Muscle of back (tissue), 3 donors: ENCODE measurements at regions not wholly inside any gene's neighbourhood (a gene's known extent, or its start where the extent isn't known, plus 50 kb on each side); places are given as distances from the start of the nearest gene placed in this dataset.

Experiments
- DNase-seq, 3 donors: peaks; one replicate each; pipeline versions ENCODE4 v3.0.0 to v3.0.0-alpha.2; 2013

DNA sequence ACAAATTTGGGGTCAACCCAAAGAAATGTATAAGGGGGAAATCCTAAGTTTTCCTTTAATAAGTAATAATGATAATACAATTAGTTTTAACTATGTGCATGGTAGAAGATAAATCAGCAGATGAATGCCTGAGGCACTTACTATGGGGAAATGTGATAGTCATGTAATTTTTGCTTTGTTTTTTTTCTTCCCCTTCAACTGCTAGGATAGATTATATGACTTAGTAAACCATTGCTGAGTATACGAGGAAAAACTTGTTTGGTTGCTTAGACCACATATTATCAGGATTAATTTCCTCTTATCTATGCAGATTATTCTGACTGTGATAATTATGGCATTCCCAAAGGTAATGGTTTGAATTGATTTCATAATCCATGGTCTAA lies 181.1 kb downstream of the TGFB2 start:
- no peak for DNase-seq

DNA sequence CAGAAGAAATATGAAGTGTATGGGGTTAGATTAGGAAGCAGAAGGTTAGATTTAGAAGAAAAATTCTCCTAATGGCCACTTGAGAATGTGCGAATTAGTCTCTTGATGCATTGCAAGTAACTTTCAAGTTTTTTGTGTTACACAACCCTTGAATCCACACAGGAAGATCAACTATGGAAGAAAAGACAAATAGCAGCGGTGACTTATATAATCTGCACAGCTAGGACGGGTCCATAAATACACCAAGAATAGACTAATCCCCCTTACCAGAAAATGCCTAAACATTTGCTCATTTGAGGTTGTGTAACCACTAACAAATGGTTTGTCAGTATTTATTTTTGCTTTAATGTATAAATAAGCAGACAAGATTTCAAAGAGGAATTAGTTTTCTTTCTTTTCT lies 182.6 kb downstream of the TGFB2 start:
- DNase-seq, result no peak

DNA sequence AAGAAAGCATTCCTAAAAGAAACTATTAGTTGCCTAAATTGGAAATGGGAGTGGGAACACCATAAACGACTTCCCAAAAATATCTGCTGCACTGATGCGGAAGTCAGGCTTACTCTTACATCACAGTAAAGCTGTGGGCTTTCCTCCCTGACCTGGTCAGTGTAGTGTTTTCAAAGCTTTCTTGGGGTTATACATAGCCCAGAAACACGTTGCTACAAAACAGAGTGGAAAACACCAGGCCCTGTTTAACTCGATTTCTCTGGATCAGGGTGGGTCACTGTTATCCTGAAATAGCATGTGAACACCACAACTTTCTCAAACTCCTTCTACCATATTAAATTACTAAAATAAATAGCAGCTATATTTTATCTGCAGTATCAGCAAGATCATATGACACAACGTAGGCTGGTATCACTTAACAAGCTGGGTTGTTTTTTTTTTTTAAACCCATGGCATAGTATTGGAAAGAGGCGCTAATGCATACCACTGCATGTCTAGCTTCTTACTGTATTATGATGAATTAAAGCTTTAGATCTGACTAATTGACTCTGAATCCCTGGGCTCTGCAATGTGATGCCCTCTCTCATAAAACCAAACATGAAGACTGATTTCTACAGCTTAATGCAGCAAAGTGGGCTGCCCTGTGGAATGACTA lies 184.6 kb downstream of the TGFB2 start:
- no peak for DNase-seq

DNA sequence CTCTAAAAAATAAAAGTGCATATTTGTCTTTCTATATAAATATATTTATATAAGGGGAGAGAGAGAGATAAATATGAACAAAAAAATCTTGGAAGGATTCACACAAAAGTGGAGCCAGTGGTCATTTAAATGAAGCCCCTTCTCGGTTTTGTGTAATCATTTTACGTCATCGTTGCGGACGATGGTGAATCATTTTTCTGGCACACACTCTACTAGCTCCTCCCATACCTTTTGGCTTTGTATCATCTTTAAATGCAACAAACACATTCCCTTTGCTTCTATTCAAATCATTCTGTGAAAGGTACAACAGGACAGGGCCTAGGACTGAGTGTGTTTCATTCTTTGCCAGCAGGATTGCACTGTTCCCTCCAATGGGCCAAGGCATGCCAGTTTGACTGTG lies 186.8 kb downstream of the TGFB2 start:
- no peak for DNase-seq

DNA sequence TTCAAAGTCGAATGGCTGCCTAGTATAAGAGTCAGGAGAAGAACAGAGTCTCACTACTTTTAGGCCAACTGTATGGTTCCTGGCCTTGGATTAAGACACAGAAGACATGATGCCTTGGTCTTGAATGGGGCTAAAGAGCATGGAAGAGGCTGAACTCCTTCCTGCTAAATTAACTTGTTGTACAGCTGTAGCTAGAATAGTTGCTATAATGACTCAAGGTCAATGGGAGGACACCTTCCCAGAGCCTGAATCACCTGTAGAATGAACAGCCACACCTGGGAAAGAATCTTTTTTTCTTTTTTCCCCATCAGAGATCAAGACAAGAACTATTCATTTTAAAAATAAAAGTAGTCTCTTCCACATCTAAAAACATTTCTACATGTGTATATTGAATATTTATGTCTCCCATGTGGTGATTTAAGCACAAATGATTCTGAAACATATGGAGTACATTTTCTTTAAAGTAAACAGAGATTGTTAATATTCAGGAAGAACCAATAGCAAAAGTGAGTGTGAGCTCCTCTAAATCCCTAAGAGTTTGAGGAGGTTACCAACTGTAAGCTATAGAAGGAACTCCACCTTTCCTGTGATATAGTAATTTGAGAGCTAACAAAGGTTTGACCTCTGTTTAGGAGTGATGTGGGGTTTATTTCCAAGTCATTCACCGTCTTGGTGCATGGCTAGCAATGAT lies 191.3 kb downstream of the TGFB2 start:
- DNase-seq, result peak in 1 of 3 donors; percentile 66

DNA sequence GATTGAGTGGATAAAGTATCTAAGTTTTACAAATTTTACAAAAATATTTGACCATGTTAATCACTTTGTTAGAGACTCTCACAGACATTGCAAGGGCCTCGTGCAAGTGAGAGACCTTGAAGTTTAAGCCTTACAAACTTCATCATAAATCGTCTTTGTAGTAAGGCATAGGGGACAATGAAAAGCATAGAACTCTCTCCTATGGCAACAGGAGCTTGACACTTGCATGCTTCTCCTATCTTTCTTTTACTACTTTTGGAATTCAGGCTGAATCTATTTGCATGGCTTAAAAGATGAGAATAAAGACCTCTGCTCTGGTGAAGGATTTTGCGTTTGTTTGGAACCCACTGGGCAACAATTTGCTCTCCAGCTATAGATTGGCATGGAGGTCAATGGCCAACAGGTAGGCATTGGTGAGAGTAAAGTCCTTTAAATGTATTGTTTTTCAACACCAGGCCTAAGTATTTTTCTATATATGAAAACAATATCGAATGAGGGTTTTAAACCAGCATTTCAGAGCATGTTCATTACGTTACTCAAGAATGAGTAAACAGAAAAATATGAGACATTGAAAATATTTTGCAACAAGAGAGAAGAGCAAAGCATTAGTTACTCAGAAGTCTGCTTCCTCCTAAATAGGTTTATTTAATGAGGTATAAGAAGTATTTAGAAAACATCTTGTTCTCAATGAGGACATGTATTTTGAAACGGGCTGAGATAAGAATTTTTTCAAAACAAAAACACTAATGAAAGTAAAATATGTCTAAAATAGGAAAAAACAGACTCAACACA lies 192.2 kb downstream of the TGFB2 start:
- no peak for DNase-seq

DNA sequence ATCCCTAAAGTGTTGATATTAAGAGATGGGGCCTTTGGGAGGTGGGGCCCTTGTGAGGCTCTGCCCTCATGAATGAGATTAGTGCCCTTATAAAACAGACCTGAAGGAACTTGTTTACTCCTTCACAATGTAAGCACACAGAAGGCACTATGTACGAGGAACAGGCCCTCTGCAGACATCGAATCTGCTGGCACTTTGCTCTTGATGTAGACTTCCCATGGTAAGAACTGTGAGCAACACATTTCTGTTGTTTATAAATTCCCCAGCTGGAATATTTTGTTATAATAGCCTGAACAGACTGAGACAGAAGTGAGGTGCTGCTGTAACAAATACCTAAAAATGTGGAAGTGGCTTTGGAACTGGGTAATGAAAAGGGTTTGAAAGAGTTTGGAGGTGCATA lies 193.2 kb downstream of the TGFB2 start:
- DNase-seq, result no peak

DNA sequence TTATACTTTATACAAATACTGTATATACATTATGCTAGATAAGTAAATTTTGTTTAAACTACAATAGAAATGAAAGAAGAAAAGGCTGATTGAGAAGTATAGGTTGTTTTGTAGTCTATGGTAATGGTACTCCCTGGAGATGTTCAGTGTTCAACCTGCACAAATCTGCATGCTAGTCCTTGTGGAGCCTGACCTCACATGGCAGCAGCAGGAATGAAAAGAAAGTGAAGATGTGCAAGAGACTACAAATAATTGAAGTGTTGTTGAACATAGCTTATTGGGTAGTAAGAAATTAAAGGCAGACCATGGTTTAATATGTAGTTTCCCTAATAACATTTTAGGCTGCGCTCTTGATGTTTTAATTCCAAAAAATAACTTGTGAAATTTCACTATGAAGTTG lies 201.2 kb downstream of the TGFB2 start:
- no peak for DNase-seq

DNA sequence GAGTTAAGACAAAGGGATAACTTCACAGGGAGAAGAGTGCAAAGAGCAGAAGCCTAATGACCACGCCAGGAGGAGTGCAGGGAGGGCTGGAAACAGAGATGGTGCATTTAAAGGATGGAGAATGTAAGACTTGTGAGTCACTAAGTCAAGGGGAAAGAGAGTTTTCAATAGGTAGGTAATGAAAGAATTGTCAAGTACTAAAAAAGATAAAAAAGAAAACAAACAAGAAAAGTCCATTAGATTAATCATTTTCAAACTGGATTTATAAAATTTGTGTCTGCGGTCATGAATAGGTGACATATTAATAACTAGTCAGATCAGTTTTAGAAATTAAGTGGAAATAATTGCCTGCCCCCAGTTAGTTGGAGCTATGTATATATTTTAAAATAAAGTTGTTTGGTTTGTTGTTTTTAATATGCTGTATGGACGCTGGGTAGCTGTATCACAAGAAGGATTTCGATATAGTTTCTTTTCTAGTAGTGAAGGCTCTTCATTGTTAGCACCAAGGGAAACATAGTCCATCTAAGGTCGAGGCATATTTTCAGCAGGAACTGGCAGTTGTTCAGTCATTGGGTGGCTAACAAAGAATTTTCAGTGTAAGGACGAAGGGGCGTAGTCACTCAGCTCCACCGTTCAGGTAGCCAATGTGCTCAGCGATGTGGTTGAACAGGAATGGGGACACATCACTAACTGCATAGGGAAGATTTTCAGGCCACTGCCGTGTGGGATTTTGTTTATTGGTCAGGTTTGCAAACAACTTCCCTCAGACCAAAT lies 203.0 kb downstream of the TGFB2 start:
- DNase-seq, result no peak

DNA sequence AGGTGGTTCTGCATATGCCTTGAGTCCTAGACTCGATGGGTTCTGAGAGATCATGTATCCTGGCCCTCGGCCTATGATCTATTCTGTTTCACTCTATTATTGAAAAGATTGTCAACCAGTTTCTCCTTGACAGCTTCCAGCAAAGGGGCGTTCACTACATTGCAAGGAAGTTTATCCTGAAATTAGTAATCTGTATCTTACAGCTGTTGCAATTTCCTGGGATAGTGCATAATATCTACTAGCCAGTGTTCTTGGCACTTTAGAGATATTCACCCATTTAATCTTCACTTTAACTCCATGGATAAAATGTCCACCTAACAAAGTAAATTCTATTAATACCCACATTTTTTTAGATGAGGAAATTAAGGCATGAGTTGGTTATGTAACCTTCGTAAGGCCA lies 203.6 kb downstream of the TGFB2 start:
- no peak for DNase-seq

DNA sequence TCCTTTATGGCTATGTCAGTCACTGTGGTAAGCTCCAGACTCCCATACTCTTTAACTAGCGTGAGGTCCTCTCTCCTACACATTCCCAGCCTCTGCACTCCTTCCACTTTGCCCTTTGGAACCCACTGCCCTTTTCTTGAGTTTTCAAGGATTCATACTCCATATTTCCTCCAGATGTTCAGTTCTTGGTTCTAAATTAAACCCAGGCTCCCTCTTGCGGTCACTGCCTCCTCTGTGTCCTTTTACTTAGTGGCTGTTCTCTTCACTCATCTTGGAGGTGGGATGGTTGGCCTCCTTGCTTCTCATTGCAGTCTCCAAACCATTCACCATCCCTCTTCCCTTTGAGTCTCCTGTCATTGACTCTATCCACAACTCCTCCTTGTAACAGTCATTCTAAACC lies 208.1 kb downstream of the TGFB2 start:
- no peak for DNase-seq

DNA sequence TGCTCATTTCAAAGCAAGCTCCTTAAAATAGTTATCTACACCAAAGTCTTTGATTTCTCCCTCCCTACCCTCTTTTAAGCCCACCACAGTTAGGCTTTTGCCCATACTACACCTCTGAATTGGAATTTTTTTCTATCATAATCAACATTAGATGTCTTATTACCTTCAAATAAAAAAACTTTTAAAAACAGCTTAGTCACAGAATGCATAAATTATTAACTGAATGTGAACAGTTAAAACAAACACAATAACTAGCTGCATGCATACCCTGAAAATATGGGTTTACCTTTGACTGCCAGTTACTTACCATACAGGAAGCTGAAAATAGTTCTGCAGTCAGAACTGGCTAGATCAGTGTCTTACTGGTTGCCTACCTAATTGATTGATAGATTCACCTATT lies 210.9 kb downstream of the TGFB2 start:
- no peak for DNase-seq

DNA sequence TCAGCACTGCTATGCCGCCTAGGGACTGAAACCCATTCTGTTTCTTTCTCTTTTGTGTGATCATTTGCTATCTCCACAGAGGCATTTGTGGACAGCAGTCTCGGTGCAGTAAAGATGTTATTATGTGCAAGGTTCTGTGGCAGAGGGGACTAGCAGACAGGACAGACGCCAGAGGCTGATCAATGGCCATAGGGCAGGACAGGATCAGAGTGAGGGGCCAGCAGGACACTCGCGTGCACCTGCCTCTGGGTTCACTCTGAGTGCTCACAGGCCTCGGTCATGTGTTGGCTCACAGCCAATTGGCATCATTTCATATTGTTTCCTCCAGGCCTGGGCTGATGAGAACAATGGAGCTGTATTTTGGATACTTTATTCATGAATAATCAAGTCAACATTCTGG lies 212.6 kb downstream of the TGFB2 start:
- peak; percentile 62 to 89 (median 83) for DNase-seq

DNA sequence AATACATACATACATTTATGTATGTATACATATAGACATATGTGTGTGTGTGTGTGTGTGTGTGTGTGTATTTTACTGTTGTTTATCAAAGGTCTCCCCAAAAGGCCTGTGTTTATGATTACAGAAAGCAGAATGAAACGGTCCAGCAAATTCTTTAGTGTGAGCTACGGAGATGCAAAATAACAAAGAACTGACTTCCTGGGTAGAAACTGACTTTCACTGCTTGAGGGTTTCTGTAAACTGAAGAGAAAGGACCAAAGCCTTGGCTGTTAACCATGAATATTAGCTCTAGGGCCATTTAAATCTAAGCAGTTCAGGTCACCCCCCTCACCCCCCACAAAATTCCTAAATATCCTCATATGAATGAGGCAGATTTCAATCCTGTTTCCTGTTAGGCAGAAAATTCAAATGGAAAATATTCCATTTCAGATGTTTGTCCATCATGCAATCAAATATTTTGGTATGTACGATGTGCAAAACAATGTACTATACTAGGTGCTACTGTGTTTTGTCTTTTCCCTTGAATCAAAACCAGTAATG lies 213.2 kb downstream of the TGFB2 start:
- DNase-seq, result peak in 1 of 3 donors; percentile 45

DNA sequence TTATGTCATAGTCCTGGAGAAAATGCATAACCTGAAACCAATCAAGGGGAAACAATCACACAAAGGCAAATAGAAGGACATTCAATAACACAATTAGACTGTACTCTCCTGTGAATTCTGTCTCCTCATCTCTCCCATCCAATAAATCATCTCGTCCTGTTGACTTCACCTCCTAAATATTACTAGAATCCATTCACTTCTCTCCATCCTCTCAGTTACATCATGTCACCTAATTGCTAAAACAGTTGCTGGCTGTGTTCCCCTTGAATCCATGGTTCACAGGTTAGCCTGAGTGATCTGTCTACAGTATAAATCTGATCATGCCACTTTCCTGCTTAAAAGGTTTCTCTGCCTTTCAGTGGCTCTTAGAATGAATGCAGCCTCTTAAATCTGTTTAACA lies 220.2 kb downstream of the TGFB2 start:
- DNase-seq, result no peak

DNA sequence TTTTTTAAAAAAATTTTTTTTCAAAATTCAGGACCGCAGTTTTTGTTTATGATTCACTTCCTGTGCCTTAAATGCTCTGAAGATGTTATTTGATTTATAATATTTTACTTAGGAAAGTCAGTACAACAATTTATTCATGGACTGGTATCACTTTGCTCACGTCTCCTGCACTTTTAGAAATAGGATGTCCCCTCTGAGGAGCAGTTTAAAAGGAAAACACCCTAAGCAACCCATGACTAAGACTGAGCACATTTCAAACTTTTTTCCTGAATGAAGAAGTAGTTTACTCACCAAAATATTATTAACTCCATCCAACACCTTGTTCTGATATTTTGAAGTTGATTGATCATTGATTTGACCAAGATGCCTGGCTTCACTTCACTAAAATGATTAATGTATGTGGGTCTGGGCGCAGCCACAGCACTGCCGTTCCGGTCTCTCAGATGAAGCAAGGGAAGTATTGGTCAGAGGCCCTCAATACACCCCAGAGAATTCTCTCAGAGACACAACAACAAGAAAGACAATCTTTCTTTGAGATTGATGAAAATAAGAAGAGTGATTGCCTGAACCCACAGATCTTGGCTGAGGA lies 223.9 kb downstream of the TGFB2 start:
- DNase-seq, result no peak

DNA sequence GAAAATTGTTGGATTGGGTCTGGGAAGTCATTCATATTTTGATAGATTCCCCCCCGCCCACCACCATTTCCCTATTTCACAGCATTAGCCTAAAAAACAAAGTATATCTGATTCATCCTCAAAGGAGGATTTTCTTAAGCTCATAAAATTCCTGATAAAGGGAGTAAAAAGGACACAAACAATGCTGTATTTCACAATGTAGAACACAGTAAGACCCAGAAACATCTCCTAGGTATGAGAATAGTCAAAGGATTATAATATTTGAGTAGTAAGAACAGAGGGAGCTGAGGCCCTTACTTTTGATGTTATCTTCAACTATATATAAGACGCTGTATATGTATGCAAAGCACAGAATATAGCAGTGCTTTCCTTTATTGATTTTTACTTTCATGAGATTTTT lies 225.3 kb downstream of the TGFB2 start:
- DNase-seq, result no peak

DNA sequence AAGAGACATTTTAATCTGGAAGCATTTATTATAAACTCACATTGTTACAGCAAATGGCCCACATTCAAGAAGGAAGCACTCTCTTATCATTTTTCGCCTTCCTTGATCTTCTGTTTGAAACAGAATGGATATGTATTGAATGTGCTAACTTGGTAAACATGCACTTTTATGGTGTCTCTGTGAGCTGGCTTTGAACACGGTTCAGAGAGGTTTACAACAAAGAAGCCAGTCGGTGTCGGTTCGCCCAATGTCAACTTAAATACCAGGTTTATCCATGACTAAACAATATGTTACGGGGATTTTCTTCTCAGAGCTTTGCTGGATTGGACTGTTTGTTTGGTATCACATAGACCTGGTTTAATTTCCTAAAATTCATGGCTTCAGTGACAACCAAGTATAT lies 226.4 kb downstream of the TGFB2 start:
- DNase-seq, result peak in 1 of 3 donors; percentile 60

DNA sequence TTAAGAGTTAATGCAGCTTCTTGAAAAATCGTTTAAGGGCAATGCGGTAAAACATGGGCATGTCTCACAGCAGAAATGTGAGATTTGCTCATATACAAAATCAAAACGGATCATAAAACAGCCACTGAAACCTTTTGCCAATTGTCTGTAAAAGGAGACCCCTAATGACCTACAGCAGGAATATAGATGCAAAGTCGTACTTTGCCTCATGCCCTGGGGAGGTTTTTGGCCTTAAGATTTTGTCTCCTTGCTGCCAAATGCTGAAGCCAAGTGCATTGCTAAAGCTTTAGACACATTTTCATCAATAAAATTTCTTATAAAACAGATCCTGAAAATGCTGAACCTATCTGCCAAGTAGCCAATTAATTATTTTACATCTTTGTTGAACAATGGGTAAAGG lies 226.9 kb downstream of the TGFB2 start:
- peak in 2 of 3 donors; percentile 74 to 90 for DNase-seq

DNA sequence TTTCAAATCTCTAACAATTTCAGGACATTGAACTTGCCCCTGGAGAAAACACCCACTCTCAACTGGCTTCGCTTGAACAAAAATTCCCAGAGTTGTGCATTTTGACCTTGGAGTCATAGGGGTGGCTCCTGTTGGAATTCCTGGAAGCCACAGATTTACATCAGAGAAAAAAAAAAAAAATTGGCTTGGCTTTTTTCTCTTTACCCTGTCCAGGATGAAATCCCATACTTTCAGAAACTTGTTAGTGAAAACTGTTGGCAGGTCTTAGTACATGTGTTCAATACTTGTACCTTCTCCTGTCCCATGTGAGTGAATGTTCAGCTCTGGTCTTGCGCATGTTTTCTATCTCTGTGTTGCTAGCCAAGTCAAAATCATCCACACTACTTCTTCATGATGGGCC lies 228.8 kb downstream of the TGFB2 start:
- peak in 1 of 3 donors; percentile 62 for DNase-seq

DNA sequence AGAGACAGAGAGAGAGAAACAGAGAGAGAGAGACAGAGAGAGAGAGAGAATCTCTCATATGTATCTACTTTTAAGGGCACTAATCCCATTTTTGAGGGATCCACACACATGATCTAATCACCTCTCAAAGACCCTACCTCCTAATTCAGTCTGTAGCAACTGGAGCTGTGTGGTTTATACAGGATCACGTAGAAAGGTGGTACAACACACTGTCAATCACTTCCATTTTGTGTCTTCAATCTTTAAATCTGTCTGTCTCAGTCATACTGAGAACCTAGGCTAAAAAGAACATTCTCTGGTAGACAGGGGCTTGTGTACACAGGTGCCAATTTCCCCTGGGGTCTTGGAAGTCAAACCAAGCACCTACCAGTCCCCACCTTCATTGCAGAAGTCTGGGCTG lies 229.9 kb downstream of the TGFB2 start:
- no peak for DNase-seq

DNA sequence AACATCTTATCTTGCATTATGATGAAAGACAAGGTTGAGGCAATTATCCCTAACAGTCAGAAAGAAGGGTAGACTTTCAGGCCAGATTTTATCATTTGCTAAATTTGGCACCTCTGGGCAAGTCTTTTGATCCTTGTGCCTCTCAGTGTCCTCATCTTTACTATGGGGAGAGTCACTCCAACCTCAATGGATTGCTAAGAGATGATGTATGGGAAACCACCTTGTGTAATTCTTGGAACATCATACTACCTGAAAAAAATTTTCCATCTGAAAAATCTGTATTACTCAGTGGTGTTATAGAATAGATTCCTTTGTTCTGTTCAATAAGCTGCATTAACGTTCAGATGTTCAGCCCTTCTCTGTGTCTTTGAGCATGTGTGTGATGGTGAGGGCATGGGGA lies 230.7 kb downstream of the TGFB2 start:
- no peak for DNase-seq
